ENCODE measurements at regions not wholly inside any gene's neighbourhood (a gene's known extent, or its start where the extent isn't known, plus 50 kb on each side); places are given as distances from the start of the nearest gene placed in this dataset.

DNA sequence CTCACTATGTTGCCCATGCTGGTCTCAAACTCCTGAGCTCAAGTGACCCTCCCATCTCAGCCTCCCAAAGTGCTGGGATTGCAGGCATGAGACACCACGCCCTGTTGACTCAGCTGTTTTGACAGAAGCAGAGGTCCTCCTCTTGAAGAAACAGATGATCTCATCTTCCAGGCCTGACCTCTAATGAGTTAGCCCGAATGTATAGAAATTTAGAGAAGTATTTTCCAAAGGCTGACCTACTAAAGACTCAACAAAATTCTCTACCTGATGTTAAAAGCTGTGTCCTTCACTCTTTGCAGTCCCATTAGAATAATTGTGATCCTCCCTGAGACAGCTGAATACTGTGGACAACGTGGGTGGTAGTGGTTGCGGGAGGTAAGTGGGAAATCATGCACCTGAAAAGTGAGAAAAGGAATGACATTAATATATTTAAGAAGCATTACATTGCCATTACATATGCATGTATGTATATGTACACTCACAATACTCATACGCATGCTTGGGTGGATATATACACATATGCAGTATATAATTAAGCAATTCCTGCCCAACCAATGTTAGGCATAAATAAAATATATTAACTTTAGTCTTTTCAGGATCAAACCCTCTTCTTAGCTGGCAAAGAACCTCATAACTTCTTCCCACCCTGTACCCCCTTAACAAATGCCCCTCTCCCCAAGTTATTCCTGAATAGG, 204.6 kb upstream of the NR2F2 start:
- TF ChIP-seq, protein P1, sequence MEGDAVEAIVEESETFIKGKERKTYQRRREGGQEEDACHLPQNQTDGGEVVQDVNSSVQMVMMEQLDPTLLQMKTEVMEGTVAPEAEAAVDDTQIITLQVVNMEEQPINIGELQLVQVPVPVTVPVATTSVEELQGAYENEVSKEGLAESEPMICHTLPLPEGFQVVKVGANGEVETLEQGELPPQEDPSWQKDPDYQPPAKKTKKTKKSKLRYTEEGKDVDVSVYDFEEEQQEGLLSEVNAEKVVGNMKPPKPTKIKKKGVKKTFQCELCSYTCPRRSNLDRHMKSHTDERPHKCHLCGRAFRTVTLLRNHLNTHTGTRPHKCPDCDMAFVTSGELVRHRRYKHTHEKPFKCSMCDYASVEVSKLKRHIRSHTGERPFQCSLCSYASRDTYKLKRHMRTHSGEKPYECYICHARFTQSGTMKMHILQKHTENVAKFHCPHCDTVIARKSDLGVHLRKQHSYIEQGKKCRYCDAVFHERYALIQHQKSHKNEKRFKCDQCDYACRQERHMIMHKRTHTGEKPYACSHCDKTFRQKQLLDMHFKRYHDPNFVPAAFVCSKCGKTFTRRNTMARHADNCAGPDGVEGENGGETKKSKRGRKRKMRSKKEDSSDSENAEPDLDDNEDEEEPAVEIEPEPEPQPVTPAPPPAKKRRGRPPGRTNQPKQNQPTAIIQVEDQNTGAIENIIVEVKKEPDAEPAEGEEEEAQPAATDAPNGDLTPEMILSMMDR (IDR thresholded peaks at IDR 0.05) = no peak
- H3K27ac ChIP-seq = no peak overlapping the region
- intact Hi-C loops (cut with DNase I; ENCODE audit: low total_unique reads) = no loop called here

DNA sequence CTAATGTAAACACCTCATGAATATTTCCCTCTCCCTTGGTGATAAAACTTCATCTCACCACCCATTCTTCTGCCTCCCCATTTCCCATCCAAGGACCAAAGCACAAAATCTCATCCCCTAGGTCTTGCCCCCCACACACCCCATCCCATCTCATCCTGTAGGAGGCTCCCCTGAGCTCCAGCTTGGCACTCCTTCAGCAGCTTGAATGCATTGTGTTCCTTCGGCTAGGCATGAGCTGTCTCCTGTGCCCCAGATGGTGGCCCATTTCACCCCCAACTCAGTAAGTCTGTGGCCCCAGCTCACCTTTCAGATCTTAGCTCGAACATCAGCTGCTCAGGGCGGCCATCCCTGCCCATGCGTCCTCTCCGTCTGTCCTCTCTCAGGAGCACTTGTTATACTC, 203.6 kb upstream of the NR2F2 start:
- no peaks in the 10 kb centered on the region for H3K36me3 ChIP-seq
- intact Hi-C loops (cut with DNase I; ENCODE audit: low total_unique reads) = no loop called here
- H3K9me3 ChIP-seq = no peaks in the 10 kb centered on the region
- H3K27ac ChIP-seq = no peak overlapping the region
- no peaks in the 10 kb centered on the region for H3K27me3 ChIP-seq
- TF ChIP-seq, protein P1 (IDR thresholded peaks at IDR 0.05) = no peak
- DNase-seq = no peak
- H3K4me1 ChIP-seq = peaks cover 0 to 5% (median 1%) of the 10 kb centered on the region in 4 donors
- H3K4me3 ChIP-seq = no peak overlapping the region

More for the DNA sequence above, 204.6 kb upstream of the NR2F2 start:
- DNase-seq = no peak
- H3K9me3 ChIP-seq = no peaks in the 10 kb centered on the region
- peaks cover 0 to 15% (median 2%) of the 10 kb centered on the region in 4 donors for H3K4me1 ChIP-seq
- H3K27me3 ChIP-seq = no peaks in the 10 kb centered on the region
- H3K4me3 ChIP-seq = no peak overlapping the region
- no peaks in the 10 kb centered on the region for H3K36me3 ChIP-seq

DNA sequence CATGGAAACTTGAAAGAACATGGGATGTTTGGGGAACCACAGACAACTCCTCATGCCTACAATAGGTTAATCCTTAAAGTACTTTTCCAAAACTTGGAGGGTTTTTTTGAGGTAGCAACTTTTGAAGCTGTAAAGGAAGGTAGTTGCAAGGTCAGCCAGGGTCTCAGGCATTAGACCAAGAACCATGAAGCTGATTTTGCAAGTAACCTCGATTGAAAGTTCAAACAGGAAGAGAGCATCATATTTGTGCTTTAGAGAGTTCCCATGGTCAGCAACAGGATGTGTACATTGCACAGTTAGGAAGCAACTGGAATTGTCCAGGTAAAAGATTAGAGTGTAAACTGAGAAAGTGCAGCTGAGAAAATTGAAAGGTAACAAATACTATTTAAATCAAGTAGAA, 199.8 kb upstream of the NR2F2 start:
- H3K27me3 ChIP-seq = no peaks in the 10 kb centered on the region
- H3K36me3 ChIP-seq = no peaks in the 10 kb centered on the region
- no peaks in the 10 kb centered on the region for H3K4me1 ChIP-seq
- intact Hi-C loops (cut with DNase I; ENCODE audit: low total_unique reads) = no loop called here
- TF ChIP-seq, protein P1 (IDR thresholded peaks at IDR 0.05) = no peak
- H3K9me3 ChIP-seq = no peaks in the 10 kb centered on the region
- H3K27ac ChIP-seq = no peak overlapping the region
- no peak overlapping the region for H3K4me3 ChIP-seq
- DNase-seq = no peak

DNA sequence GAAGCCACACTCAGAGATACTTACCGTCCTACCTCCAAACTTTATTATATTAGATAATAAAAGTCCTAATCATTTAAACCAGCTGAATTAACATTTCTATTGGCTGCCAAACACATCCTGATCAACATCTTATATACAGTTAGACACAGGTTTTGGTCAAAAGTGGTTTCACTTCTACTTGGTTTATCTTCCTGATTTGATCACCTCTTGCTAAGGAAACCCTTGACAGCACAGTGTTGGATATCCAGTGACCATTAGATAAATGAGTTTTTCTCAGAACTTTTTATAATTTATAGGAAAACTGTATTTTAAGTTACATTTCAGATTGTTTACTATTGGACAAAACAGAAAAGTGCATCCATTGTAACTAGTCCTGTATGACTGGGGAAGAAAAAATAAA, 198.4 kb upstream of the NR2F2 start:
- TF ChIP-seq, protein P1 (IDR thresholded peaks at IDR 0.05) = no peak
- no peak overlapping the region for H3K4me3 ChIP-seq
- intact Hi-C loops (cut with DNase I; ENCODE audit: low total_unique reads) = no loop called here
- no peaks in the 10 kb centered on the region for H3K27me3 ChIP-seq
- DNase-seq = no peak
- H3K9me3 ChIP-seq = no peaks in the 10 kb centered on the region
- no peak overlapping the region for H3K27ac ChIP-seq
- no peaks in the 10 kb centered on the region for H3K4me1 ChIP-seq
- no peaks in the 10 kb centered on the region for H3K36me3 ChIP-seq

DNA sequence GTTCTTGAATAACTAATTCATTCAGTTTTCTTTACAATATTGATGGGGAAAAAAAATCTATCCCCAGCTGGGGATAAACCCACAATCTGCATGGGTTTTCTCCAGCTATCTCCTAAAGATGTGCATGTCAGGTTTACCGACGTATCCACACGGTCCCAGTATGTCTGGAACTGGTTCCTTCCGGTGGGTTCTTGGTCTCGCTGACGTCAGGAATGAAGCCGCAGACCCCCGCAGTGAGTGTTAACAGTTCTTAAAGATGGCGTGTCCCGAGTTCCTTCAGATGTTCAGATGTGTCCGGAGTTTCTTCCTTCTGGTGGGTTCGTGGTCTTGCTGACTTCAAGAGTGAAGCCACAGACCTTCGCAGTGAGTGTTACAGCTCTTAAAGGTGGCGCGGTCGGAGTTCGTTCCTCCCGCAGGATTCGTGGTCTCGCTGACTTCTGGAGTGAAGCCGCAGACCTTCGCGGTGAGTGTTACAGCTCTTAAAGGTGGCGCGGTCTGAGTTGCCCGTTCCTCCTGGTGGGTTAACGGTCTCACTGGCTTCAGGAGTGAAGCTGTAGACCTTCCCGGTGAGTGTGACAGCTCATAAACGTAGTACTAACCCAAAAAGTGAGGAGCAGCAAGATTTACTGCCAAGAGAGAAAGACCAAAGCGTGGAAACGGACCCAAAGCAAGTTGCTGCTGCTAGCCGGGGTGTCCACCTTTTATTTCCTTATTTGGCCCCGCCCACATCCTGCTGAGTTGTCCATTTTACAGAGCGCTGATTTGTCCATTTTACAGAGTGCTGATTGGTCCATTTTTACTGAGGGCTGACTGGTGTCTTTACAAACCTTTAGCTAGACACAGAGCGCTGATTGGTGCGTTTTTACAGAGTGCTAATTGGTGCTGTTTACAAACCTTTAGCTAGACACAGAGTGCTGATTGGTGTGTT, 195.1 kb upstream of the NR2F2 start:
- no peak overlapping the region for H3K4me3 ChIP-seq
- no peaks in the 10 kb centered on the region for H3K9me3 ChIP-seq
- intact Hi-C loops (cut with DNase I; ENCODE audit: low total_unique reads) = no loop called here
- TF ChIP-seq, protein P1 (IDR thresholded peaks at IDR 0.05) = no peak
- no peaks in the 10 kb centered on the region for H3K27me3 ChIP-seq
- no peak overlapping the region for H3K27ac ChIP-seq
- no peaks in the 10 kb centered on the region for H3K36me3 ChIP-seq
- H3K4me1 ChIP-seq = no peaks in the 10 kb centered on the region
- no peak for DNase-seq
